ENCODE measurements at regions not wholly inside any gene's neighbourhood (a gene's known extent, or its start where the extent isn't known, plus 50 kb on each side); places are given as distances from the start of the nearest gene placed in this dataset.

GRCh38 chr12:30015631-30016337 lies 232.0 kb upstream of the TMTC1 start:
- TF ChIP-seq CTCF (IDR thresholded peaks at IDR 0.05; ENCODE audit: low read depth, low read length) (no peak), EZH2phosphoT487 (IDR thresholded peaks at IDR 0.05; ENCODE audit: low read depth) (no peak)

All from OCI-LY3 (cell line).